ENCODE measurements at regions not wholly inside any gene's neighbourhood (a gene's known extent, or its start where the extent isn't known, plus 50 kb on each side); places are given as distances from the start of the nearest gene placed in this dataset.

- TF ChIP-seq CTCF (IDR thresholded peaks at IDR 0.05; ENCODE audit: poor library complexity, severe bottlenecking) (no peak), TAF1 (IDR thresholded peaks at IDR 0.05; ENCODE audit: low read depth) (no peak), REST (IDR thresholded peaks at IDR 0.05; ENCODE audit: borderline replicate concordance) (no peak), MXI1 (conservative IDR thresholded peaks at IDR 0.05; ENCODE audit: poor library complexity, severe bottlenecking) (no peak)
These were observed 222.4 kb upstream of the ID2 start for GRCh38 chr2:8459474-8459873.

Measured in neural cell (in vitro differentiated cells).